SK-N-SH treated with all-trans-retinoic acid at 6 μM for 48 hours (cell line): ENCODE measurements at regions not wholly inside any gene's neighbourhood (a gene's known extent, or its start where the extent isn't known, plus 50 kb on each side); places are given as distances from the start of the nearest gene placed in this dataset.
"Not testable (repeated sequence)": the region's sequence is repeated elsewhere in the genome, so short reads cannot be mapped to it uniquely, and the experiment has no call there.

ENCODE experiments used
- ATAC-seq: fragments of 200-7000 bp; cut with Tn5 transposase; 3 replicates; pipeline ENCODE4 v1.9.1; 2020; ENCODE audit warnings: mild to moderate bottlenecking, moderate library complexity
- ARNTL ChIP-seq: fragments of 450-650 bp; formaldehyde crosslinking; IDR thresholded peaks from 2 replicates; pipeline ENCODE4 v1.5.0; 2020; ENCODE audit warnings: low read depth, mild to moderate bottlenecking, moderate library complexity, borderline replicate concordance
- CREB5 ChIP-seq: fragments of 250-450 bp; sonication (Bioruptor Pico); IDR thresholded peaks from 2 replicates; pipeline ENCODE4 v1.5.1; 2020; ENCODE audit warnings: low read depth, mild to moderate bottlenecking, moderate library complexity
- ESRRG ChIP-seq: fragments of 250-450 bp; sonication (Bioruptor Pico); IDR thresholded peaks from 2 replicates; pipeline ENCODE4 v1.6.1; 2021; ENCODE audit warnings: mild to moderate bottlenecking
- GLIS3 ChIP-seq: fragments of 250-450 bp; sonication (Bioruptor Pico); IDR thresholded peaks from 2 replicates; pipeline ENCODE4 v1.5.0; 2020; ENCODE audit warnings: mild to moderate bottlenecking, moderate library complexity
- ISL1 ChIP-seq: fragments of 250-450 bp; sonication (Bioruptor Pico); IDR thresholded peaks from 2 replicates; pipeline ENCODE4 v2.1.2; 2022; ENCODE audit warnings: mild to moderate bottlenecking, moderate library complexity
- OSR1 ChIP-seq: fragments of 250-450 bp; sonication (Bioruptor Pico); IDR thresholded peaks from 2 replicates; pipeline ENCODE4 v1.8.0; 2022; ENCODE audit warnings: moderate library complexity, mild to moderate bottlenecking, inconsistent platforms
- PATZ1 ChIP-seq: fragments of 250-450 bp; sonication (Bioruptor Pico); IDR thresholded peaks from 2 replicates; pipeline ENCODE4 v1.8.0; 2020; ENCODE audit warnings: mild to moderate bottlenecking, moderate library complexity, borderline replicate concordance
- POU6F1 ChIP-seq: fragments of 250-450 bp; sonication (Bioruptor Pico); IDR thresholded peaks from 2 replicates; pipeline ENCODE4 v1.8.0; 2021; ENCODE audit warnings: low read depth, mild to moderate bottlenecking, moderate library complexity, borderline replicate concordance
- PPARA ChIP-seq: fragments of 250-450 bp; sonication (Bioruptor Pico); IDR thresholded peaks from 2 replicates; pipeline ENCODE4 v1.5.0; 2020; ENCODE audit warnings: mild to moderate bottlenecking, borderline replicate concordance
- RARB ChIP-seq: fragments of 250-450 bp; sonication (Bioruptor Pico); IDR thresholded peaks from 2 replicates; pipeline ENCODE4 v1.8.0; 2021; ENCODE audit warnings: mild to moderate bottlenecking, moderate library complexity
- SNAI2 ChIP-seq: fragments of 250-450 bp; sonication (Bioruptor Pico); IDR thresholded peaks from 2 replicates; pipeline ENCODE4 v1.5.0; 2020; ENCODE audit warnings: mild to moderate bottlenecking, moderate library complexity
- TCF4 ChIP-seq: fragments of 250-450 bp; sonication (Bioruptor Pico); IDR thresholded peaks from 2 replicates; pipeline ENCODE4 v1.8.0; 2021; ENCODE audit warnings: mild to moderate bottlenecking, moderate library complexity, borderline replicate concordance
- TOX ChIP-seq: fragments of 250-450 bp; sonication (Bioruptor Pico); IDR thresholded peaks from 2 replicates; pipeline ENCODE4 v1.8.0; 2021; ENCODE audit warnings: mild to moderate bottlenecking, moderate library complexity, borderline replicate concordance
- TSHZ2 ChIP-seq: fragments of 250-450 bp; sonication (Bioruptor Pico); IDR thresholded peaks from 2 replicates; pipeline ENCODE4 v1.5.0; 2020; ENCODE audit warnings: mild to moderate bottlenecking, moderate library complexity
- ZC3H10 ChIP-seq: fragments of 250-450 bp; sonication (Bioruptor Pico); IDR thresholded peaks from 2 replicates; pipeline ENCODE4 v1.5.1; 2021; ENCODE audit warnings: mild to moderate bottlenecking, moderate library complexity
- ZFP3 ChIP-seq: fragments of 250-450 bp; sonication (Bioruptor Pico); IDR thresholded peaks from 2 replicates; pipeline ENCODE4 v1.5.0; 2020; ENCODE audit warnings: mild to moderate bottlenecking, moderate library complexity
- ZFP30 ChIP-seq: fragments of 450-650 bp; formaldehyde crosslinking; IDR thresholded peaks from 2 replicates; pipeline ENCODE4 v1.5.0; 2022; ENCODE audit warnings: mild to moderate bottlenecking, moderate library complexity
- ZNF565 ChIP-seq: fragments of 450-650 bp; formaldehyde crosslinking; conservative IDR thresholded peaks from 2 replicates; pipeline ENCODE4 v1.5.0; 2020; ENCODE audit warnings: low read depth, mild to moderate bottlenecking, moderate library complexity
- ZNF70 ChIP-seq: fragments of 450-650 bp; formaldehyde crosslinking; IDR thresholded peaks from 2 replicates; pipeline ENCODE4 v1.5.0; 2020; ENCODE audit warnings: mild to moderate bottlenecking, moderate library complexity
- ZNF8 ChIP-seq: fragments of 450-650 bp; formaldehyde crosslinking; IDR thresholded peaks from 2 replicates; pipeline ENCODE4 v1.5.0; 2020; ENCODE audit warnings: mild to moderate bottlenecking, moderate library complexity

- TF ChIP-seq POU6F1 (CRISPR knock-in tag) (no peak), ZNF8 (no peak), TOX (CRISPR knock-in tag) (no peak), ESRRG (CRISPR knock-in tag) (no peak), RARB (CRISPR knock-in tag) (no peak), ZFP3 (no peak)
Measured at GRCh38 chr16:29310852-29311314, 95.6 kb downstream of the NPIPB11 start.

GRCh38 chr16:29310243-29310642, 96.3 kb downstream of the NPIPB11 start:
- not testable (repeated sequence) for ATAC-seq

More at GRCh38 chr16:29310852-29311314, 95.6 kb downstream of the NPIPB11 start:
- ATAC-seq: no peak

GRCh38 chr16:29309601-29310000, 96.9 kb downstream of the NPIPB11 start:
- ATAC-seq: not testable (repeated sequence)

GRCh38 chr16:29308644-29309546, 97.6 kb downstream of the NPIPB11 start:
- TF ChIP-seq ZNF565 (no peak), TCF4 (CRISPR knock-in tag) (no peak), ZFP30 (CRISPR knock-in tag) (no peak), ZNF8 (no peak), ESRRG (CRISPR knock-in tag) (no peak), CREB5 (no peak), SNAI2 (CRISPR knock-in tag) (no peak), PPARA (no peak), ISL1 (CRISPR knock-in tag) (no peak), ZC3H10 (CRISPR knock-in tag) (no peak), OSR1 (no peak), GLIS3 (CRISPR knock-in tag) (no peak), TSHZ2 (CRISPR knock-in tag) (no peak)
- ATAC-seq: no peak

GRCh38 chr16:29307598-29308507, 98.7 kb downstream of the NPIPB11 start:
- no peak for ATAC-seq
- TF ChIP-seq TSHZ2 (CRISPR knock-in tag) (no peak), ISL1 (CRISPR knock-in tag) (no peak), ZFP30 (CRISPR knock-in tag) (no peak), ZFP3 (no peak), TOX (CRISPR knock-in tag) (no peak), PATZ1 (no peak), ZNF565 (no peak), ZC3H10 (CRISPR knock-in tag) (no peak), ZNF70 (no peak), OSR1 (no peak), SNAI2 (CRISPR knock-in tag) (no peak), ARNTL (no peak)
